GM19438 (cell line): ENCODE measurements at regions not wholly inside any gene's neighbourhood (a gene's known extent, or its start where the extent isn't known, plus 50 kb on each side); places are given as distances from the start of the nearest gene placed in this dataset.

Source experiments
- ATAC-seq: cut with Tn5 transposase; IDR thresholded peaks from one replicate; pipeline ENCODE4 v1.9.1; 2021; ENCODE audit warnings: low read depth; ENCODE audit not compliant: unreplicated experiment

DNA sequence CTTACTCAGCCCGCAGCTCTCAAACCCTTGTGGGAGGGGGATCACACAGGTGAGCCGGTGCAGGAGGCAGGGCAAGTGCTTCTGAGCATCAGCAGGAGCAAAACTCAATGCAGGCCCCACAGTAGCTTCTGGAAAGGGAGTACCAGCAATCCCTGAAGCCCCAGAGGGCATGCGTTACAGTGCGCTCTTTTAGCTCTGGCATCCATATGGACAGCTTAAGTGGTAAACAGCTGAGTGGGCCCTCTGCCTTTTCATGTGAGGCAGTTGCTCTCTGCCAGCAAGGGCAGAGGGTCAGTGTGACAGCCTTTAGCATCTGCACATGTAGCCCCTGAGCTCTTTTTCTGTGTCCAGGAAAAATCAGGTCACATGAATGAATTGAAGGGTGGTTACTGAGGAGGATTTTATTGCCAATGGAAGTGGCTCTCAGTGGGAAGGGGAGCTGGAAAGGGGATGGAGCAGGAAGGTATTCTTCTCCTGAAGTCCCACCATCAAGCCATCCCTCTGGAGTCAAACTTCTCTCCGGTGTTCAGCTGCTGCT, 464.3 kb upstream of the THRB start:
- no peak for ATAC-seq

DNA sequence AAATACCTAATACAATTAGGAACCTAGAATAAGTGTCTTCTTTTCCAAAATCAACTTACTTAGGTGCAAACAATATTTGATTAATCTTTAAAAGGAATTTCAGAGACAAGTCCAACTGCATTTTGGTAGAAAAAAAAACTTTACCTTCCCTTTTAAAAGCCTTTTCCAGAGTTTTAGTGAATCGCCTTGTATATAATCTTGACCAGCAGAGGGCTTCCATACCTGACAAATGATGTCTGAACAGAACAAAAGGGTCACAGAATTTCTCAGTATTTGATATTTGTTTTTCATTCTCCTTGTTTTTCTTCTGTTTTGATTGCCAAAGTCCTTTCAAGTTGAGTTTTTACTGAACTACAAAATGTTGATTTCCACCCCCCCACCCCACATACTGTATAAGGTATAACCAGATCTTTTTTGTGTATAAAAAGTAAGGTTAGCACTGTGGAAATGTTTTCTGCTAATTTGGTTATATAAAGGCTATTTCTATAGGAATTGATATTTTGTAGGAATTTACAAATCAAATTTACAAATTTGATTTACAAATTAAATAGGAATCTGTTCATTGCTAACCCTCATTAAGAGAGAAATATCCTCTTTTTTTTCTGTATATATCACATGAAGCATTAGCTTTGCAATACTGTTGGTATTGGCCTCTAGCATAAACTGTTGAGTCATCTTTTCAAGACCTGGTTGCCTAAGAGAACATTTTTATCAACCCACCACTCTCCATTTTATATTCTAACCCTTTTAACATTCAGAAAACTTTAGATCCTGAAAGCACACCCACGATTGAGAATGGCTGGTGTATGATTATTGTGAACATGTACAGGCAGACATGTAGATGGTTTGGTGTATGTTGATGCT, 464.1 kb upstream of the RARB start:
- no peak for ATAC-seq

DNA sequence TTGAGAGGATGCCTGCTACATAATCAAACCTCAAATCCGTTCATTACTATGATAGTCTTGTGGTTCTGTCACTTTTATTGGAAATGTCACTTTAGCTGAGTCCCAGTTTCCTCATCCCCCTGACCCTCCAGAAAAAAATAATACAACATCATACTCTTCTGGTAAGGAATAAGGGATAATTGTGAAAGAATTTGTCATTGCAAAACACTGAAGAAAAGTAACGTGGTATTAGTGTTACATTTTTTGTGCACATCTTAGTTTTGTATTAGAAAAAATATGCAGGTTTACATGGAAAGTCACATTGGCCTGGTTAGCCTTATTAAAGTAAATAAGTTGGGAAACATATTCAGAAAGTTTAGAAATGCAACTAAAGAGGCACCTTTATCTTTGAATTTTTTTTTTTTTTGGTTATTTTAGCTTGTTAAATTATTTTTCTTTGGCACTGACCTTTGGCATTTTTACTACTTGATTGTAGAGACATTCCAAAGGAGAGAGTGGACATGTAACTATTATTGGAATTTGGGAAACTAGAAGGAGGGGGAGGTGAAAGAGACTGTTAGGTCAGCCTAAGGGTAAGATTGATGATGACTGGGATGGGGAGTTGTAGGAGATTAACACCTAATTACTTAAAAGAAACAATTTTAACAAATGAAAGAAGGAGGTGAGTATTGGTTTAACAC, 462.2 kb upstream of the RARB start:
- ATAC-seq = no peak

DNA sequence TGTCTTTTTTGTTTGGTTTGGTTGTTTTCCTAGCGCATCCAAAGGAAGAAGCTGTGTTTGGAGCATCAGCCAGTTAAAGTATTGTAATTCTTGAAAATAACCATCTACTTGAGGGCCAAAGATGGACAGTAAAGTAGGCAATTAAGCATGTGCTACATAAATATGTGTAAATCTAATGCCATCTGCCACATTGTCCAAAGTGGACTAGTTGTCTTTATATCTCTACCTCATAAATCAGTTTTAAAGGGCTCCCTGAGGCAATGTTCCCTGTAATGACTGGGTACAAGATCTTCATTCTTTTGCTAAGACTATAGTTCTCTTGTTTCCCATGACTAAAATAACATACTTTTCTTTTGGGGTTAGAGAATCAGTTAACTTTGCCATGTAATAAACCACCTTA, 460.0 kb upstream of the RARB start:
- ATAC-seq = no peak

DNA sequence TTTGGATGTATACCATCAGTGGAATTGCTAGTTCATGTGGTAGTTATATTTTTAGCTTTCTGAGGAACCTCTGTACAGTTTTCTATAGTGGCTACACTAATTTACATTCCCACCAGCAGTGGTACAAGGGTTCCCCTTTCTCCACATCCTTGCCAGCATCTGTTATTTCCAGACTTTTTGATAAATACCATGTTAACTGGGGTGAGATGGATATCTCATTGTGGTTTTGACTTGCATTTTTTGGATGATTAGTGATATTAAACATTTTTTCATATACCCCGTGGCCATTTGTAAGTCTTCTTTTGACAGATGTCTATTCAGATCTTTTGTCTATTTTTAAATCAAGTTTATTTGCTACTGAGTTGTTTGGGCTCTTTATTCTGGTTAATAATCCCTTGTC, 455.6 kb upstream of the RARB start:
- ATAC-seq = no peak

DNA sequence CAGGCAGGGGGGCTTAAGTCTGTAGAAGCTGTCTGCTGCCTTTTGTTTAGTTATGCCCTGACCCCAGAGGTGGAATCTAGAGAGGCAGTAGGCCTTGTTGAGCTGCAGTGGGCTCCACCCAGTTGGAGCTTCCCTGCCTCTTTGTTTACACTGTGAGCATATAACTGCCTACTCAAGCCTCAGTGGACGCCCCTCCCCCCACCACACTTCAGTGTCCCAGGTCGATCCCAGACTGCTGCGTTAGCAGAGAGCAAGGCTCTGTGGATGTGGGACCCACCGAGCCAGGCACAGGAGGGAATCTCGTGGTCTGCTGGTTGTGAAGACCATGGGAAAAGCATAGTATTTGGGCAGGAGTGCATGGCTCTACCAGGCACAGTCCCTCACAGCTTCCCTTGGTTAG, 446.8 kb upstream of the RARB start:
- ATAC-seq = no peak

DNA sequence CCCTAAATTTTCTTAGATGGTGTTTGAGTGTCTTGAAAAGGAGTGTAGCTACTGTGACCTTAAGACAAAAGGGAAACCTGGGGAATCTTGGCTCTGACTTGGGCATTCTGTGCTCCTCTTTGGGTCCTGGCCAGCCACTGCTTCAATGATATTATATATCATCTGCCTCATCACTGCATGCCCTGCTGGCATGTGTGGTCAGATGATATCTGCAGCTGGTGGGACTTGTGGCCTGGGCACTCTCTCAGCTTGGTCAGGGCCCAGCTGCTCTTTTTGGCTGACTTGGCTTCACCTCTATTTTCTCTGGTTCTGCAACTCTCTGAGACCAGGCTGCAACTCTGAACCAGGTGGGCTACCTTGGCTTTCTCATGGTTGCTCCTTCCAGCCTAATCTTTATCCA, 446.1 kb upstream of the RARB start:
- no peak for ATAC-seq

DNA sequence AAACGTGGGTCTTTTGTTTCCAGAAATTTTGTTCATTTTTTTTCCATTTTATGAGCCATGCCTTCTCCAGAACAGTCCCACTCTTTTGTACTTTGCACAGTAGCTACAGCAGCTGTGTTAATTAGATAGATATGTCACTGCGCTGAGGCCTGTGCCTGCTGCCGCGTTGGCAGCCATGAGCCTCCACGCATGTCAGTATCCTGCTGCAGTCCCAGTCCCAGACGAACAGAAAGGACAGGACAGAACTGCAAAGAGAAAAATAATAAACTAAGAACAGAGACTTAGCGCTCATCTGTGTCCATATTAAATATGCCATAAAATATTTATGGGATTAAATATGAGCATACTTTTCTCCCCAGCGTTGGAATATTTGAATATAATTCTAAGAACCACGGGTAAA, 442.4 kb upstream of the RARB start:
- ATAC-seq = no peak

DNA sequence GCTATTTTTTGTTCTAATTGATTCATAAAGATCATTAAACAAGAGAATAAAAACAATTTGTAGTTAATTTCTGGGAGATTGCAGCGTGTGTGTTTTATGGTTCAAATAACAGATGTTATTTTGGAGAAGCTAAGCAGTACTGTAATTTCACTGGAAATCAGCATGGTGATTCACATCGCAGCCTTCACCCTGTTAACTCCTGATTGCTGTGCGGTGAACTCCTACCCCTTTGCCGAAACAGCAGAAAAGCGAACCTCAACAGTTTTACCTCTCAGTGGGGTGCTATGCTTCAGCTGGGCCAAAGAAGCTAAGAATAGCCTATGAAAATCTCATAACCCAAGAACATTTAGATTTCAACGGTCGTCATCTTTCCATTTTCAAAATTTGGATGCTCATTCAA, 441.5 kb upstream of the RARB start:
- ATAC-seq = no peak

DNA sequence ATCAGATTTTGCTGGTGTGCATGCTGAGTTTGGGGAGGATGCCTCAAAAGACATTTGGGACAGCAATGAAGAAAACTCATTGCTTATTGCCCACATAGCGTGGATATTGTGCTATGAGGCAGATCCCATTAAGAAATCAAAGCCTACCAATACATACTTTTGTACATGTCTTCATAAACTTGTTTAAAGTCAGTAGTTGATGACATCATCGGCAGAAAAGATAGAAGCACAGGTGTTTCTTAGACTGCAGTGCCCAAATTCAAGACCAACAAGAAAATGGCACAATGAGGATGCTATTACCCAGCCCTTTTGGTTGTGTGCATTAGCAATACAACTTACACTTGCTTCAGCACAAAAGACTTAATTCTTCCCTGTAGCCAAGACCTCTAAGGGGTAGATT, 428.7 kb upstream of the RARB start:
- no peak for ATAC-seq

DNA sequence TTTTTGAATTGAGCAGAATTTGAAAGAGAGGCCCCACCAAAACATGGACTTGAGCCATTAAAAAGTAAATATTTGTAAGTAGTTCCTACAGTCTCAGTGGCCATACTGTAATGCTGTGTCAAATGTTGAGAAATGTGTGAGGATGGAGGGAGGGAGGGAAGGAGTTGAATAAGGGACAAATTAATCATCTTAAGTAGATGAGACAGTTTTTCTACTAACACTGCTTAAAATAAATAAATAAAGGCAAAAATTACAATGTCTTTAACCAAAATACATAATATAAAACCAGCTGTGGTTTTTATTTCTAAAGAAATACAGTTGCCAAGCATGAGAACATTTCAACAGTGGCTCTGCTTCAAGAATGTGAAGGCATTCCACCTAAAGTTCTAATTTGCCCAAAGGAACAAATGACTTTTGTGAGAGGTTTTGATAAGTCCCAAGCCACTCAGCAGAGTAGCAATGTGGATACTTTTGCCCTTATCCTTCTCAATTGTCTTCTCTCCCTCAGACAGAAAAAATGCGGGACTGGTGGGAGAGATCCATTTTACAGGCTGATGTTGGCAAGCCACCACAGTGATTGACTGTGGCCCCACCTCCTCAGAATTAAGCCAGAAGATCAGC, 427.0 kb upstream of the RARB start:
- ATAC-seq = no peak

DNA sequence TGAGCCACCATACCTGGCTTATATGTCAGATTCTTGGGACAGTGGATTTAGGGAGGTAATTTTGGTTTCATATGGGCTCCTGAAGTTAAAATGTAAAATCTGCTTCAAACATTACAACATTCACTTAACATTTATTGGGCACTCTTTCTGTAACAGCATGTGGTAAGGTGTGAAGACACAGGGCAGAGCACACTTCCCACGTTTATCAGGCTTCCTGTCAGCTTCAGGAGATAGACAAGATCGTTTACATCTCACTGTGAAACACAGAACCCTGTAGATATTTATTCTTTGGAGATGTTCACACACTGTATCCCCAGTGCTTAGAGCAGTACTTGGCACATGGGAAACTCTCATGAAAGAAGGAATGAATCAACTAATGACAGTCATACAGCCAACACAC, 426.0 kb upstream of the RARB start:
- ATAC-seq = no peak

DNA sequence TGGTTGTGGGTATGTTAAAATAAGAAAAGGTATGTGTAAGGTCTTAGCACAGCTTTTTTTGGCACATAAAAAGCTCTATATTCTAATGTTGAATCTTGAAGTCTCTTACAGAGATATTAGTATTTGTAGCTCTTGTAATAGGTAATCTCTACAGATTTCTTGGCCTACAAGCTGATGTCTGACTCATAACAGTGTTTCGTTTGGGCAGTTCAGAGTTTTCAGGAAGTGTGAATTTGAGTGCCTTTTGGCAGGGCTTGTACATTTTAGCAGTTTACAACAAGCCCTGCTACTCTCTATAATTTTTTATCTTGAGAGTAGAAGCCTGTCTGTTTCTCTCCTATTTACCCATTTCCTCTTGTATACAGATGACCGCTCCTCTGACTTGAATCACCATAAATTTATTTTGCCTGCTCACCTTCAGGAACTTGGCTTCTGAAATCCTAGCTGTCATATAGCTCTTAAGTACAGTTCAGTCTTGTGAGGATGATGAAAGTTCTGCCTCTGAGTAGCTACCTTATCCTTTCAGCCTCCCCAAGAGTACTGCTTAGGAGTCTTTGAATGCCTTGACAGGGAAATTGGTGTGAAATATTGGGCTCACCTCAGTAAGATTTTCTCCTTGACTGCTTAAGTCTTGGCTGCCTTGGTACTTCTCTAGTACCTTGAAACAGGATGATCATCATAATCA, 419.9 kb upstream of the RARB start:
- peak; percentile 99 for ATAC-seq

DNA sequence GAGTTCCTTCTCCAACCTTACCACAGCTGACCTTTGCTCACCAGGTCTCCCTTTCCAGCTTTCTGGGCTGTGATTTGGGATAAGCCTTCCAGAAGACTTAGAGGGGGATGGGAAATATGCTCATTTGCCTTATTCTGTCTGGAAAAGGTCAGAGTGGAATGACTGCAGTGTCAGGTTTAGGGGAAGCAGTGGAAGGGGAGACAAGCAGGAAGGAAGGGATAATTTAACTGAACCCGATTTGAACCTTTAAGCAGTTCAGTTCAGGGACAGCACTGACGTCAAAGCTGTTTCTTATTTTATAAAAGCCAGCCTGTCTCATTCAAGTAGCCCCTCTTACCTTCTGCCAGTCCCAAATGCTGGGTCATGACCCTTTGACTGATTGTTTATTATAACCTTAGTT, 418.4 kb upstream of the RARB start:
- no peak for ATAC-seq

DNA sequence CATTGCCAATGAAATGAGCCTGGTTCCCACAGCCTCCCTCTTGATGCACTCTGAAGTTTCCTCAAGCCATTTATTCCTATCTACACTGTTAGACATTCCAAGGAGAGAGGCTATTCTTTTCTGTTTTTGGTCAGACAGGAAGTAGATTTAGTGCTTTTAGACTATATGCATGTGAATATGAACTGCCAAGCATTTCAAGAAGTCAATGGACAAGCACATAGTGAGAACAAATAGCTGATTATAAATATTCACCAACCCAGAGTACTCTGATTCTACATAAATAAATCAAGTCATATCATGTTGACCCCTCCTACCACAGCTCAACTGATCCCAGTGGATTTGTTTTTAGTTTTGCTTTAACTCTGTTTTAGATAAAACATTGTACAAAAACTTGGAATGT, 412.5 kb upstream of the RARB start:
- ATAC-seq = no peak

DNA sequence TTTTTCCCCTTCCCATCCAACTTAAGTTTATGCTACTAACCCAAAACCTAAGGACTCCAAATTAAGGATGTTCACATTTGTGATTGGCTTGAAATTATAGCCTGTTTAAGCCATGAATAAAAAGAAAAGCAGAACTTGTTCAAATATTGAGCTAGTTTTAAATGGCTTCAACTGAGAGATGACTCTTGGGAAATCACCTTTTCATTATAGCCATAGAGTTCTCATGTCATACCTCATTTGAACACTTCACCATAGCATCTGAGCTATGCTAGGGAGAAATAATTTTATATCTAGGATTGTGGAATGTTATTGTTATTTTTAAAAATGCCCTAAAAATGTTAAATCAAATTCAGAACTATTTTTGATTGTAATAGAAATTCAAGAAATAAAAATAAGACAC, 409.2 kb upstream of the RARB start:
- no peak for ATAC-seq

DNA sequence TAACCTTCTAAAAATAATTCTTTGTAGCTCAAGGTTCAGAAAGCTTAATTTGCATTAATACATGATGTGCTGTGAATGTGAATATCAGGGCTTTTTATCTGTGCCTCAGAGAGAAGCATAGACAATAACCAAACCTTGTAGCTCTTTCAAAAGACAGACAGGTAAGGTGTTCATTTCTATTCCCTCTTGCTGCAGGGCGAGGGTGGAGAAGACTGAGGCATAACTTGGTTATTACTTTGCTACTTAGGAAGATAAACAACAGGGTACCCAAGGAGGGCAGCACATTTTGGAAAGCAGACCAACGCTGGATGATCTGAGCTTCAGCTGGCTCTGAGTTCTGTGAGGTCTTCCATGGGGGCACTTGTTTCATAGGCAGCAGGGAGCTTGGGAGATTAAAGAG, 408.6 kb upstream of the RARB start:
- ATAC-seq = no peak

DNA sequence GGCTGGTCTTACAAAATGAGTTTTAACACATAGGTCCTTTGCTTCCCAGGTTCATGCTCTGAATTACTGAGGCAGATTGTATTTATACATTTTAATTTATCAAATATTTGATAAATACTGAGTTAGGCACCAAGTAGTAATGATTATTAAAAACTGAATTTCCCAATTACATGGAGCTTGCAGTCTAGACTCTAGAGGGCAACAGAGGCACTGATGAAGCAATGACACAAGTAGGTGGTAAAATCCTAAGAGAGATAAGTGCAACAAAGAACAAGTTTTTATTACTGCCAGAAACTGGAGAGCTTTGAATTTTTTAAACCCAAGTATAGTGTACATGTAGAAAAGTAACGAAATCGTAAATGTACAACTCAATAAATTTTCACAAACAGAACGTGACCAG, 406.2 kb upstream of the RARB start:
- ATAC-seq = no peak

DNA sequence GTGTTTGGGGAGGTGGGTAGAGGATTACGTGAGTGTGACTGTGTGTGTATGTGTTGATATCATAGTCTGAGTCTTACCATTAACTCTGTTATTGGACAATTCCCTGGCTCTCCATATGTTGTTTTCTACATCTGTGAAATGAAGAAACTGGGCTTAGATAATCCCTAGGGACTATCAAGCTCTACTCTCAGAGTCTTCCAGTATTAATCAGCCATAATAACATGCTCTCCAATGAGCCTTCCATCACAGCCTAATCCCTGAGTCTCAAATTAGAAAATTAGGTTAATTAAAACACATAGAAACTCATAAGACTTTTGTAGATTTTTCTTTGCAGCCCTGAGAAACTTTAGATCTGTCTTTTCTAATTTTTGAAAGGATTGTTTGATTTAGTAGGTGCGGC, 404.2 kb upstream of the RARB start:
- ATAC-seq = no peak

DNA sequence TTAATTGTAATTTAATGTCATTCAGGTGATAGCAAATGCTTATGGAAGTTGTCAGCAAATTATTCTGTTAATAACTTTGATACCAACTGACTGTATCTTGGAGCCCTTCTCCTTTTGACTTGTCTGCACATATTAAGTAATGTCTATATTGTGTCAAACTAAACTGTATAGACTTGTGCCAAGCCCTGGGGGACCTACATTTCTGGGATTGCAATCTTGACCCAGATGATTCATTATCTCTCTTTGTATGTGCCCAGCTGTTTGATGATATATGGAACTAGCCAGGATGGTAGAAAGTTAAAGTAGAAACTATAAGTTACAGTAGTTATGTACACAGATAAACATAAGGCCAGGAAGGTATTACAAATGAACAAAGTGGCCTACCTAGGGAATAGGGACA, 402.8 kb upstream of the RARB start:
- no peak for ATAC-seq

DNA sequence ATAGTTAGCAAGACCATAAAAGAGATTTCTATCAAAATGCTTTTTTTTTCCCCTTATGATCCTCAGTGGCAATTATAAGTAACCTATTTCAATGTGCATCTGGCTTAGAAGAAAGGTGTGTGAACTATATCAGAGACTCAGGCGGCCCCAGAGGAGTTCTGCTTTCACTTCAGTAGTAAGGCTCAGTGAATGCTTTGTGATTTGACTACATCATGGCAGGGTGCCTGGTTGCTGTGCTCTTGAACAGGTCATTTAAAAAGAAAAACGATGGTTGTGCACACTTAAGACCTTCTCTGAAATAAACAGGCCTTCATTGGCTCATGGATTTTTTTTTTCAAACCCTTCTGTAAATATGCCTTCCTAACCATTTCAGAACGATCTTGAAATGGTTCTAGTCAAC, 400.4 kb upstream of the RARB start:
- ATAC-seq = no peak
